Transverse colon (tissue), 4 donors: ENCODE measurements at regions not wholly inside any gene's neighbourhood (a gene's known extent, or its start where the extent isn't known, plus 50 kb on each side); places are given as distances from the start of the nearest gene placed in this dataset.

ENCODE experiments used
- DNase-seq: peaks from one replicate; pipeline ENCODE4 v3.0.0-alpha.2; 2019
- H3K27ac ChIP-seq, 4 donors: fragments of 200-600 bp; sonication (generic); 2 replicates each; pipeline ENCODE4 v1.5.1; 2016 to 2018; ENCODE audit warnings: inconsistent platforms in 4 of 4
- H3K27me3 ChIP-seq: fragments of 200-600 bp; sonication (generic); 2 replicates; pipeline ENCODE4 v1.5.1; 2017; ENCODE audit warnings: inconsistent platforms
- H3K36me3 ChIP-seq, 4 donors: fragments of 200-600 bp; sonication (generic); 2 replicates each; pipeline ENCODE4 v1.5.1; 2017 to 2019; ENCODE audit warnings: inconsistent platforms in 4 of 4
- H3K4me1 ChIP-seq, 4 donors: fragments of 200-600 bp; sonication (generic); 2 replicates each; pipeline ENCODE4 v1.5.1; 2017 to 2020; ENCODE audit warnings: inconsistent platforms in 4 of 4
- H3K4me3 ChIP-seq, 4 donors: fragments of 200-600 bp; sonication (generic); 1 replicate in 1 of 4; 2 replicates in 3 of 4; pipeline versions ENCODE4 v1.5.1 to v1.6.1; 2017 to 2019; ENCODE audit warnings: inconsistent platforms in 4 of 4
- H3K9me3 ChIP-seq, 2 donors: fragments of 200-600 bp; sonication (generic); 2 replicates each; pipeline ENCODE4 v1.5.1; 2017 to 2019; ENCODE audit warnings: inconsistent platforms in 2 of 2
- CTCF ChIP-seq, 5 experiments: fragments of 200-600 bp in 3 of 5; fragments of 450-650 bp in 2 of 5; sonication (generic) in 3 of 5; IDR thresholded peaks; 1 replicate in 2 of 5; 2 replicates in 3 of 5; pipeline ENCODE4 v1.5.1; 2016 to 2017; ENCODE audit warnings: antibody characterized with exemption in 5 of 5, inconsistent platforms in 3 of 5, mild to moderate bottlenecking in 2 of 5, moderate library complexity in 1 of 5
- EP300 ChIP-seq: sonication (generic); formaldehyde crosslinking; IDR thresholded peaks from one replicate; pipeline ENCODE4 v1.6.1; 2017; ENCODE audit warnings: antibody characterized with exemption, low read depth
- POLR2A ChIP-seq: fragments of 450-650 bp; IDR thresholded peaks from one replicate; pipeline ENCODE4 v1.6.1; 2016; ENCODE audit warnings: antibody characterized with exemption, mild to moderate bottlenecking, moderate library complexity
- POLR2AphosphoS5 ChIP-seq, 3 donors: sonication (generic); formaldehyde crosslinking; IDR thresholded peaks; one replicate each; pipeline ENCODE4 v1.6.1; 2016; ENCODE audit warnings: antibody characterized with exemption in 3 of 3
- WGBS, 2 donors: methylation state at CpG; one replicate each; pipeline ENCODE4 v1.1.5; 2018; ENCODE audit warnings: low coverage in 1 of 2; 5-methylcytosine and 5-hydroxymethylcytosine counted together
- in situ Hi-C, 4 donors: fragments of 200-750 bp; cut with MboI; loops; one replicate each; pipeline versions ENCODE4 v1.15.0 to v1.15.1; 2017; ENCODE audit warnings: low sequenced_read_pairs in 3 of 4, low pct_ligation_motif_present in 1 of 4, low pct_unique_long_range_greater_than_20kb in 1 of 4
- intact Hi-C: fragments of 100-400 bp; cut with DNase I; formaldehyde crosslinking; loops from one replicate; pipeline ENCODE4 v1.15.1; 2023; ENCODE audit warnings: low total_unique reads

- no peak for TF ChIP-seq POLR2AphosphoS5 (IDR thresholded peaks at IDR 0.05)
- no peak for TF ChIP-seq CTCF (IDR thresholded peaks at IDR 0.05)
- no peak for DNase-seq
- H3K36me3 ChIP-seq, result no peaks in the 10 kb centered on the region
- no peak overlapping the region for H3K4me3 ChIP-seq
- WGBS, 2 donors, result 33% methylated on average over 1 of the region's 1 CpG
- peaks cover 2 to 5% of the 10 kb centered on the region in 2 donors for H3K9me3 ChIP-seq
- in situ Hi-C loops (no loop called here), intact Hi-C loops (no loop called here)
- H3K27ac ChIP-seq, result no peak overlapping the region
- H3K27me3 ChIP-seq, result no peaks in the 10 kb centered on the region
- H3K4me1 ChIP-seq, result no peaks in the 10 kb centered on the region
Observed at GRCh38 chr4:164039482-164039881, 545.0 kb downstream of the TMA16 start.

- Histone ChIP-seq H3K27me3 (no peaks in the 10 kb centered on the region), H3K9me3 (no peaks in the 10 kb centered on the region), H3K36me3 (no peaks in the 10 kb centered on the region), H3K27ac (no peak overlapping the region), H3K4me1 (no peaks in the 10 kb centered on the region), H3K4me3 (no peak overlapping the region)
- in situ Hi-C loops, result no loop called here
- TF ChIP-seq CTCF (IDR thresholded peaks at IDR 0.05) (no peak), POLR2AphosphoS5 (IDR thresholded peaks at IDR 0.05) (no peak), POLR2A (no peak), EP300 (no peak)
- 71 to 81% methylated on average over 3 to 6 of the region's 6 CpGs for WGBS, 2 donors
- DNase-seq, result no peak
- intact Hi-C loops, result no loop called here
Observed at GRCh38 chr4:164056426-164057142, 562.1 kb downstream of the TMA16 start.

GRCh38 chr4:164058776-164059445, 564.4 kb downstream of the TMA16 start:
- Histone ChIP-seq H3K27ac (no peak overlapping the region), H3K4me3 (no peak overlapping the region), H3K9me3 (no peaks in the 10 kb centered on the region), H3K27me3 (no peaks in the 10 kb centered on the region), H3K36me3 (no peaks in the 10 kb centered on the region), H3K4me1 (no peaks in the 10 kb centered on the region)
- in situ Hi-C loops (no loop called here), intact Hi-C loops (no loop called here)
- no peak for TF ChIP-seq POLR2AphosphoS5 (IDR thresholded peaks at IDR 0.05)
- DNase-seq, result no peak
- 76 to 88% methylated on average over 5 of the region's 5 CpGs for WGBS, 2 donors

- DNase-seq, result no peak
- H3K27ac ChIP-seq, result no peak overlapping the region
- H3K27me3 ChIP-seq, result no peaks in the 10 kb centered on the region
- no peaks in the 10 kb centered on the region for H3K9me3 ChIP-seq
- TF ChIP-seq POLR2A, result no peak
- no peak for TF ChIP-seq POLR2AphosphoS5 (IDR thresholded peaks at IDR 0.05)
- TF ChIP-seq CTCF (IDR thresholded peaks at IDR 0.05), result no peak
- TF ChIP-seq EP300, result no peak
- WGBS, 2 donors, result 55 to 63% methylated on average over 3 of the region's 3 CpGs
- intact Hi-C loops, result no loop called here
- H3K36me3 ChIP-seq, result no peaks in the 10 kb centered on the region
- no peak overlapping the region for H3K4me3 ChIP-seq
- in situ Hi-C loops, result no loop called here
- H3K4me1 ChIP-seq, result no peaks in the 10 kb centered on the region
Observed at GRCh38 chr4:164060456-164060855, 566.0 kb downstream of the TMA16 start.
